GM23338 (cell line): ENCODE measurements at regions not wholly inside any gene's neighbourhood (a gene's known extent, or its start where the extent isn't known, plus 50 kb on each side); places are given as distances from the start of the nearest gene placed in this dataset.

Experiments used
- CREB1 ChIP-seq: fragments of 250-450 bp; sonication (Bioruptor Pico); IDR thresholded peaks from 2 replicates; pipeline ENCODE4 v1.5.0; 2020; ENCODE audit warnings: low read depth, mild to moderate bottlenecking, moderate library complexity
- CTCF ChIP-seq, 2 experiments: fragments of 200-600 bp in 1 of 2; sonication (generic) in 1 of 2; conservative IDR thresholded peaks; 2 replicates each; pipeline versions ENCODE4 v1.5.1 to v1.6.1; 2016 to 2017; ENCODE audit warnings: antibody characterized with exemption in 2 of 2, low read depth in 2 of 2, mild to moderate bottlenecking in 2 of 2, moderate library complexity in 1 of 2
- ETS1 ChIP-seq: IDR thresholded peaks from 2 replicates; pipeline ENCODE4 v1.6.1; 2016; ENCODE audit warnings: antibody characterized with exemption
- EZH2 ChIP-seq: fragments of 200-600 bp; sonication (generic); IDR thresholded peaks from one replicate; pipeline ENCODE4 v1.8.0; 2017; ENCODE audit warnings: antibody characterized with exemption, mild to moderate bottlenecking, low read depth; ENCODE audit not compliant: unreplicated experiment
- EZH2phosphoT487 ChIP-seq: fragments of 200-600 bp; sonication (generic); IDR thresholded peaks from one replicate; pipeline ENCODE4 v1.8.1; 2018; ENCODE audit warnings: antibody characterized with exemption; ENCODE audit not compliant: unreplicated experiment
- JUNB ChIP-seq: IDR thresholded peaks from one replicate; pipeline ENCODE4 v1.6.1; 2016; ENCODE audit warnings: antibody characterized with exemption; ENCODE audit not compliant: unreplicated experiment
- NANOG ChIP-seq: IDR thresholded peaks from 2 replicates; pipeline ENCODE4 v1.6.1; 2016; ENCODE audit warnings: antibody characterized with exemption, borderline replicate concordance
- POLR2AphosphoS5 ChIP-seq: IDR thresholded peaks from 2 replicates; pipeline ENCODE4 v1.6.1; 2016; ENCODE audit warnings: antibody characterized with exemption, low read depth
- REST ChIP-seq: IDR thresholded peaks from one replicate; pipeline ENCODE4 v1.6.1; 2018; ENCODE audit warnings: antibody characterized with exemption; ENCODE audit not compliant: unreplicated experiment
- ZNF114 ChIP-seq: fragments of 250-450 bp; sonication (Bioruptor Pico); IDR thresholded peaks from 2 replicates; pipeline ENCODE4 v1.5.0; 2020; ENCODE audit warnings: mild to moderate bottlenecking, moderate library complexity
- ZNF331 ChIP-seq: fragments of 250-450 bp; sonication (Bioruptor Pico); IDR thresholded peaks from 2 replicates; pipeline ENCODE4 v1.5.0; 2020; ENCODE audit warnings: low read depth, mild to moderate bottlenecking, moderate library complexity
- ZNF462 ChIP-seq: fragments of 250-450 bp; sonication (Bioruptor Pico); IDR thresholded peaks from 2 replicates; pipeline ENCODE4 v1.5.0; 2020; ENCODE audit warnings: mild to moderate bottlenecking, moderate library complexity

- TF ChIP-seq CTCF (conservative IDR thresholded peaks at IDR 0.05; ENCODE audit: low read depth in 2 of 2) (no peak), POLR2AphosphoS5 (no peak), EZH2 (no peak), ZNF462 (CRISPR knock-in tag) (no peak), NANOG (no peak), ZNF114 (CRISPR knock-in tag) (no peak), CREB1 (CRISPR knock-in tag) (no peak), REST (no peak), JUNB (no peak), EZH2phosphoT487 (no peak), ZNF331 (no peak), ETS1 (no peak)
Measured at GRCh38 chr11:38968951-38969350, 2370.9 kb upstream of the RAG2 start.
